Esophagus (tissue), 2 donors: ENCODE measurements at regions not wholly inside any gene's neighbourhood (a gene's known extent, or its start where the extent isn't known, plus 50 kb on each side); places are given as distances from the start of the nearest gene placed in this dataset.

Experiments used
- H3K27ac ChIP-seq, 2 donors: one replicate each; pipeline ENCODE4 v1.5.1; 2013; ENCODE audit warnings: low read depth in 2 of 2, mild to moderate bottlenecking in 2 of 2, inconsistent platforms in 1 of 2, low read length in 1 of 2, moderate library complexity in 1 of 2
- H3K27me3 ChIP-seq, 2 donors: one replicate each; pipeline ENCODE4 v1.6.1; 2013; ENCODE audit warnings: low read length in 2 of 2, control low read depth in 1 of 2, mild to moderate bottlenecking in 1 of 2; ENCODE audit not compliant: insufficient read depth in 2 of 2, control insufficient read depth in 1 of 2
- H3K36me3 ChIP-seq, 2 donors: one replicate each; pipeline ENCODE4 v1.6.1; 2013; ENCODE audit warnings: low read length in 1 of 2; ENCODE audit not compliant: control insufficient read depth in 2 of 2, insufficient read depth in 2 of 2
- H3K4me1 ChIP-seq, 2 donors: one replicate each; pipeline ENCODE4 v1.6.1; 2013; ENCODE audit warnings: low read length in 1 of 2; ENCODE audit not compliant: control insufficient read depth in 2 of 2, insufficient read depth in 2 of 2
- H3K4me3 ChIP-seq, 2 donors: one replicate each; pipeline ENCODE4 v1.5.1; 2013; ENCODE audit warnings: low read length in 2 of 2, mild to moderate bottlenecking in 2 of 2, low read depth in 1 of 2, moderate library complexity in 1 of 2
- H3K9me3 ChIP-seq, 2 donors: one replicate each; pipeline ENCODE4 v1.6.1; 2013; ENCODE audit warnings: mild to moderate bottlenecking in 2 of 2, low read depth in 1 of 2, low read length in 1 of 2, moderate library complexity in 1 of 2; ENCODE audit not compliant: control insufficient read depth in 2 of 2, insufficient read depth in 1 of 2
- WGBS, 2 donors: extraction: QIAGEN DNeasy Blood & Tissue Kit; methylation state at CpG; one replicate each; pipeline ENCODE4 v1.1.7; 2013; 5-methylcytosine and 5-hydroxymethylcytosine counted together
- donor health status: healthy with polysubstance abuse.
- donor health status: Bipolar disorder and iron deficiency.

DNA sequence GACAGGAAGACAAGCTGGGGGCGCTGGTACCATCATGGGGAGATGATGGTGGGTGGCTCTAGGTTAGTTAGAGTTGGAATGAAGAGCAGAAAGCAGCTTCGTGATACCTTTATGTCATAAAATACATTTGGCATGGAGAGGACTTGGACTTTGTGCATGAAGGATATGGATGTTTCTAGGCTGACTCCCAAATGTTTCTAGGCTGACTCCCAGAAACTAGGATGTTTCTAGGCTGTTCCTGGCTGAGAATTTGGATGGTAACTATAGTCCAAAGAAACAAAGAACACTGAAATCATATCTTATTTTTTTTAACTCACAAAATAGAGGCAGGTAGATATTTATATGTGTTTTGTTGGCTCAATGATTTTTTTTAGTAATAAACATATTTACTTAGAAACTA, 89.4 kb upstream of the VPREB1 start:
- Histone ChIP-seq H3K9me3 (no peaks in the 10 kb centered on the region), H3K27ac (no peak overlapping the region), H3K27me3 (no peaks in the 10 kb centered on the region), H3K4me1 (no peaks in the 10 kb centered on the region), H3K36me3 (no peaks in the 10 kb centered on the region), H3K4me3 (no peak overlapping the region)
- 39 to 46% methylated on average over 2 of the region's 2 CpGs for WGBS, 2 donors

DNA sequence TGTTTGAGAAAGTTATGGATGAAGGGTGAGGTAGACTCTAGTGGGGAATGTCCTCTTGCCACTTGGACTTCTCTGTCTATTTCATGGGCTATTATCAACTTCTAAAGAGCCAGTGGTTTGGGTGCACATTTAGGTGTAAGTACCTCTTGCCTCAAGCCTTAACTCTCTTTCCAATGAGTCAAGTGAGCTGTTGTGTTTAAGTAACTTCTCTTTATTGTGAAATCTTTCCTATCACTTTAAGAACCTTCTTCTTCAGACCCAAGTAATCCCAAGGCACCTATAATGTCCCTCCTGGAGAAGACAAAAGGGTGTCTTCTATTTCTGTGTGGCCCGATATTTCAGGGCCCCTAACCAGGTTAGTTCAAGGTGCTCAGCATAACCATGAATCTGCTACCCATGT, 90.5 kb upstream of the VPREB1 start:
- no peak overlapping the region for H3K27ac ChIP-seq
- H3K27me3 ChIP-seq = peaks cover 0 to 3% of the 10 kb centered on the region in 2 donors
- no peaks in the 10 kb centered on the region for H3K4me1 ChIP-seq
- no peaks in the 10 kb centered on the region for H3K36me3 ChIP-seq
- H3K9me3 ChIP-seq = no peaks in the 10 kb centered on the region
- WGBS, 2 donors = 77% methylated on average over 1 of the region's 1 CpG
- no peak overlapping the region for H3K4me3 ChIP-seq

DNA sequence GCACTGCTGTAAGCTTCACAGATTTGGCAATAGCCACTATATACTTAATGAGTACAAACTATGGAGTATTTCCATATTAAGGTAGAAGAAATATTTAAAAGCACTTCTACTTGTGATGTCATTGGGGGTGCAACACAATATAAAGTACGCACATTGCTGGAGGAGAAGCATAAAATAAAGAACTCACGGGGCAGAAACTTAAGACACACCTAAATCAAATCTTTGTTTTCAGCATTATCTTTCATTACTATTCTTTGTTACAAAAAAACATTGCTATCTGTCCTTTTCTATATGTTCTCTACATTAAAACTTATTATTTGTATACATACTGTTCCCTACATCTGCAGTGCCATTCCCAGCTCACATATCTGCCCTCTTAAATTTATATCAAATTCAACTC, 93.3 kb upstream of the VPREB1 start:
- WGBS, 2 donors = 80% methylated on average over 2 of the region's 2 CpGs
- peaks cover 0 to 3% of the 10 kb centered on the region in 2 donors for H3K27me3 ChIP-seq

DNA sequence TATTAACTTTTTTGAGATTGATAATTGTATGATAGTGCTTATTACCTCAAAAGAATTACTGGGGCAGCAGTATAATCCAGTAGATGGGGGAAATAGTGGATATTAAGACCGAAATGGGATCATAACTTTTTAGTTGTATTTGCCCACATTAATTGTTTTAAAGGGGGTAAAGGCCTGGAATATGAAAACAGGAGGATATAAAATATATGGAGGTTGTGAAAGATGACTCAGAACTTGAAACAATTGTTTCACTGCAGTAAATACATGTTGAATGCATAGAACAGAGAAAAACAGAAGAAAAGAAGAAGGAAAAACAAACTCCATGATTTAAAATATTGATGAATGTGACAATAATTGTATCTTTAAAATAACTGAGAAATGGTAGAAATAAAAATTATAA, 94.1 kb upstream of the VPREB1 start:
- no peaks in the 10 kb centered on the region for H3K9me3 ChIP-seq
- H3K4me1 ChIP-seq = no peaks in the 10 kb centered on the region
- H3K36me3 ChIP-seq = no peaks in the 10 kb centered on the region
- no peak overlapping the region for H3K4me3 ChIP-seq
- 41 to 45% methylated on average over 1 of the region's 1 CpG for WGBS, 2 donors
- H3K27me3 ChIP-seq = peaks cover 0 to 3% of the 10 kb centered on the region in 2 donors
- no peak overlapping the region for H3K27ac ChIP-seq

More for the DNA sequence above, 93.3 kb upstream of the VPREB1 start:
- H3K36me3 ChIP-seq = no peaks in the 10 kb centered on the region
- H3K27ac ChIP-seq = no peak overlapping the region
- H3K4me1 ChIP-seq = no peaks in the 10 kb centered on the region
- no peak overlapping the region for H3K4me3 ChIP-seq
- no peaks in the 10 kb centered on the region for H3K9me3 ChIP-seq

DNA sequence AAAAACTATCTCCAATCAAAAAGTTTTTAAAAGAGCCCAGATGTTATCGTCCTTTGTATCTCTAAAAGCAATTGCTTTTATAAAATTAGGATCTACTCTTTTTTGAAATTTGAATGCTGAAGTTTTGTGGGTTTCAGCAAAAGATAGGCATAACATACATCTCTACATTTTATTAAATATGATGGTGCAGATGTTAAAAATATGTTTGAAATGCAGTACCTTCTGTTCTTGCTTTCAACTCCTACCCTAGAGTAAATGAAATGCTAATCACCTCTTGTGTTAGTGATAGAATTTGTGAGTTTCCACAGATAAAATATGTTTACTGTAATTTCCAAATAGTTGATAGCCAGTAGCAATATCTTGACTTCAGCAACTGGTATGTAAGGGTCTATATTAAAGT, 95.7 kb upstream of the VPREB1 start:
- WGBS, 2 donors = 55 to 69% methylated on average over 1 of the region's 1 CpG
- Histone ChIP-seq H3K4me3 (no peak overlapping the region), H3K9me3 (no peaks in the 10 kb centered on the region), H3K4me1 (no peaks in the 10 kb centered on the region), H3K27ac (no peak overlapping the region), H3K27me3 (peaks cover 0 to 3% of the 10 kb centered on the region in 2 donors), H3K36me3 (no peaks in the 10 kb centered on the region)

DNA sequence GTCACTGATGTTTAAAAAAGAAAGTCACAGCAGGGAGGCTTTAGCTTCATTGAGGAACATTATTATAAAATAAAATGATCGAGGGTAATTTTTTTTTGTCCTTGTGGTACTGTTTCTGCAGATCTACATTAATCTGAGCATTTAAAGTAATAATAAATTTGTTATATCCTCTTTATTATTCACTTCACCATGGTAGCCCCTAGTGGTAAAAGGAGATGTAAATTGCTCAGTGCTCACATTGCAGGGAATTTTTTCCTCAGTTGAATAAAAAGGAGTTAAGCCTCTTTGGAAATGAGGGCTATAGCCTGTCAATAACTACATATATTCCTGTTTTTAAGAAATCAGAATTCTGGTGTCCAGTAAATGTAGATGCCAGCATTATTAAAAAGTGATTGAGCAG, 99.7 kb upstream of the VPREB1 start:
- H3K4me1 ChIP-seq = no peaks in the 10 kb centered on the region
- no peaks in the 10 kb centered on the region for H3K36me3 ChIP-seq
- H3K9me3 ChIP-seq = no peaks in the 10 kb centered on the region
- H3K4me3 ChIP-seq = no peak overlapping the region
- H3K27ac ChIP-seq = no peak overlapping the region
- 84 to 92% methylated on average over 1 of the region's 1 CpG for WGBS, 2 donors
- H3K27me3 ChIP-seq = peaks cover 0 to 4% of the 10 kb centered on the region in 2 donors

DNA sequence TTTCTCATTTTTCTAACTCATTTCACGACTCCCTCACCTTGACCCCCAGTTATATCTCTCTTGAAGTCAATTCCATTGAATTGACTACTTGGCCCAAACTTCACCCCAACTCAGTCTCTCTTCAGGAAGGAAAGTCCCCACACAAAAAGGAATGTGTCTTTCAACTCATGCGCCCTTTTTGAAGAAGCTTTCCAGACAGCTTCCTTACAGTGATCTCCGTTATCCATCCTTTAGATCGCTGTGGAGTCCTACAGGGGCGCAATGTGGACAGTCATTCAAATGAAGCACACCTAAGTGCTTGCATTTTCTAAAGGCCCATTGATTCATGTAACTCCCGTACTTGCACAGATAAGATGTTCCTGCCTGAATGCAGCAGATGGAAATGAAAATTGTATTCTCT, 101.1 kb upstream of the VPREB1 start:
- Histone ChIP-seq H3K36me3 (no peaks in the 10 kb centered on the region), H3K27ac (no peak overlapping the region), H3K4me1 (no peaks in the 10 kb centered on the region), H3K9me3 (no peaks in the 10 kb centered on the region), H3K27me3 (peaks cover 0 to 3% of the 10 kb centered on the region in 2 donors), H3K4me3 (no peak overlapping the region)
- WGBS, 2 donors = 69 to 77% methylated on average over 6 of the region's 6 CpGs

DNA sequence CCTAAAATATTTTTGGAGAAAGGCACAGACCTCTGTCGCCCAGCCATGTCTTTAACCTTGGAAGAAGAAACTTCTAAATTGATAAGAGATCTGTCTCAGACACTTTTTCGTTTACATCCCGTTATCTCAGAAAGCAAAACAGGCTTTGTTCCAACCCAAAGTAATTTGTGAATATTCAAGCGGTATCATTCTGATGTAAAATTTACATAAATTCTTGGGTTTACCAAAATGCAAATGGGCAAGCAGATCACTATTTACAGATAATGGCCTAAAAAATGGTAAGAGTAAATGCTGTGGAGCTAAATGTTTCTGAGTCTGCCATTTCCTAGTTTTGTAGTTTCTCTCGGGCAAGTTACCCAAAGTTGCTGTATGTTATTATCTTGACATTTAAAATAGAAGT, 101.9 kb upstream of the VPREB1 start:
- peaks cover 0 to 3% of the 10 kb centered on the region in 2 donors for H3K27me3 ChIP-seq
- no peak overlapping the region for H3K4me3 ChIP-seq
- H3K36me3 ChIP-seq = no peaks in the 10 kb centered on the region
- no peaks in the 10 kb centered on the region for H3K9me3 ChIP-seq
- no peak overlapping the region for H3K27ac ChIP-seq
- WGBS, 2 donors = 53 to 55% methylated on average over 5 of the region's 5 CpGs
- H3K4me1 ChIP-seq = no peaks in the 10 kb centered on the region

DNA sequence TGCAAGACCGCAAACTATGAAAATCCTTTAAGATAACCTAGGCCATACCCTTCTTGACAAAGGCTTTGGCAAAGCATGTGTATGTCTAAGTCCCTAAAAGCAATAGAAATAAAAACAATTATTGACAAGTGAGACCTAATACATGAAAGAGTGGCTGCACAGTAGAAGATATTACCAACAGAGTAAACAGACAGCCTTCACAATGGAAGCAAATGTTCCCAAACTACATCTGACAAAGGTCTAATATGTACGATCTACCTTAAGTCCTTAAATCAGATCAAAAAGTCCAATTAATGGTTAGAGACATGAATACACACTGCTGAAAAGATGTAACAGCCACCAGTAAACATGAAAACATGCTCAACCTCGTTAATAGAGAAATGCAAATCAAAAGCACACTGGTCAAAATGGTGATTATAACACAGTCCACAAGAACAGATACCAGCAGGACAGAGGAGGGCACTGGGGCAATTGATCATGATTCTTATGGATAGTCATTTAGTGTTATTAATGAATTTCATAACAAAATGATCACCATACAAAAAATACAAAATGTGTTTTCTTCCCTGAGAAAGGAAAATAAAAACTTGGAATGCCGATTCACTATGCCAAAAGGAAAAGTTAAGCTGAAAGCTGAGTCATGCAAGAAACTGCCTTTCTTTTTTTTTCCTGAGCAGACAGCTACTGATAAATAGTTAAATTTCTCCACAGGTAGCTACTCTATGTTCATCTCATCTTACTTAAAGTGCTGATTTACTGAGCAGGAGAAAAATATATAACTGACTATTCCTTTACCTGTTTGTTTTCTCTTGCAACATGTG, 102.6 kb upstream of the VPREB1 start:
- H3K9me3 ChIP-seq = no peaks in the 10 kb centered on the region
- no peaks in the 10 kb centered on the region for H3K36me3 ChIP-seq
- H3K27ac ChIP-seq = no peak overlapping the region
- no peak overlapping the region for H3K4me3 ChIP-seq
- 68 to 69% methylated on average over 4 of the region's 4 CpGs for WGBS, 2 donors
- H3K4me1 ChIP-seq = no peaks in the 10 kb centered on the region
- peaks cover 0 to 3% of the 10 kb centered on the region in 2 donors for H3K27me3 ChIP-seq

DNA sequence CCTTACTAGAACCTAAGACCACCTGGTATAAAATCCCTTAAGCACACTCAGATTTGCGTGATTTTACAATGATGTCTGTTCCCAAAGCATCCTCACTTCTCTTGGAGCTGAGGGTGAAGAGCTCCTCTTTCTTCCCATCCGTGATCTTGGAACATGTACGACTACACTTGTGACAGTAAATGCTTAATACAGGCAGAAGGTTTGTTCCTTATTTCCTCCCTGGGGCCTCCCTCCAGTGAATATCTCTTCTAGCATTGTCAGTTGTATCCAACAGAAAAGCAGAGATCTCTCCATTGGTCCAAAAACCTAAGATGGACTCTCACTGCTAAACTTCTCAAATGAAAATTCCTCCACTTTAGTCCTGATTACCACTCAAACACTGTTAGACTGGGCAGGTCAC, 103.6 kb upstream of the VPREB1 start:
- 86 to 91% methylated on average over 3 of the region's 3 CpGs for WGBS, 2 donors
- Histone ChIP-seq H3K9me3 (no peaks in the 10 kb centered on the region), H3K27ac (no peak overlapping the region), H3K36me3 (no peaks in the 10 kb centered on the region), H3K4me1 (no peaks in the 10 kb centered on the region), H3K27me3 (peaks cover 0 to 3% of the 10 kb centered on the region in 2 donors), H3K4me3 (no peak overlapping the region)
